ENCODE measurements at regions not wholly inside any gene's neighbourhood (a gene's known extent, or its start where the extent isn't known, plus 50 kb on each side); places are given as distances from the start of the nearest gene placed in this dataset.
"Not testable (repeated sequence)": the region's sequence is repeated elsewhere in the genome, so short reads cannot be mapped to it uniquely, and the experiment has no call there.

- not testable (repeated sequence) for H3K4me3 ChIP-seq (ENCODE audit: low read depth, low read length); DNase-seq (ENCODE audit: low read depth)
Observed at GRCh38 chr15:101967364-101967763, 155.4 kb downstream of the OR4F15 start.

- H3K4me3 ChIP-seq (ENCODE audit: low read depth, low read length); DNase-seq (ENCODE audit: low read depth): not testable (repeated sequence)
Observed at GRCh38 chr15:101970605-101971004, 158.6 kb downstream of the OR4F15 start.

GRCh38 chr15:101977281-101977680, 165.3 kb downstream of the OR4F15 start:
- H3K4me3 ChIP-seq (ENCODE audit: low read depth, low read length); DNase-seq (ENCODE audit: low read depth): not testable (repeated sequence)

GRCh38 chr15:101980206-101980910, 168.4 kb downstream of the OR4F15 start:
- H3K4me3 ChIP-seq (ENCODE audit: low read depth, low read length): not testable (repeated sequence)
- DNase-seq (ENCODE audit: low read depth): peak; percentile 13

Data from choroid plexus epithelial cell (primary cell).